LNCaP clone FGC (cell line): ENCODE measurements at regions not wholly inside any gene's neighbourhood (a gene's known extent, or its start where the extent isn't known, plus 50 kb on each side); places are given as distances from the start of the nearest gene placed in this dataset.

Source experiments
- DNase-seq: peaks from one replicate; pipeline ENCODE4 v3.0.0-alpha.2; 2011; ENCODE audit warnings: low read depth
- H3K4me3 ChIP-seq: 2 replicates; pipeline ENCODE4 v1.5.1; 2011; ENCODE audit warnings: mild to moderate bottlenecking, low read depth, low read length, control low read depth
- CTCF ChIP-seq: IDR thresholded peaks from 2 replicates; pipeline ENCODE4 v1.5.1; 2012; ENCODE audit warnings: mild to moderate bottlenecking; ENCODE audit not compliant: control insufficient read depth, insufficient read depth; ENCODE audit errors: extremely low read depth

DNA sequence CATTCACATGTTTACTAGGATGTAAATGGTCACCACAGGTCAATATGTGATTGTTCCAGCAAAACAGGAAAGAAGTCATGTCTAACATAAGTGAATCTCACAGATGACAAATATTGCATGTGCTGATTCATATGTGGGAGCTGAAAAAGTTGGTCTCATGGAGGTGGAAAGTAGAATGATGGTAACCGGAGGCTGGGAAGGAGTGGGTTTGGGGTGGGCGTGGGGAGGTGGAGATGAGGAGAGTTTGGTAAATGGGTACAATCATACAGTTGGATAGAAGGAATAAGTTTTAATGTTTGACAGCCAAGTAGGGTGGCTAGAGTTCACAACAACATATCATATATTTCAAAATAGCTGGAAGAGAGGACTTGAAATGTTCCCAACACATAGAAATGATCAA, 83.8 kb upstream of the RANBP3L start:
- no peak overlapping the region for H3K4me3 ChIP-seq
- no peak for TF ChIP-seq CTCF
- DNase-seq: no peak

DNA sequence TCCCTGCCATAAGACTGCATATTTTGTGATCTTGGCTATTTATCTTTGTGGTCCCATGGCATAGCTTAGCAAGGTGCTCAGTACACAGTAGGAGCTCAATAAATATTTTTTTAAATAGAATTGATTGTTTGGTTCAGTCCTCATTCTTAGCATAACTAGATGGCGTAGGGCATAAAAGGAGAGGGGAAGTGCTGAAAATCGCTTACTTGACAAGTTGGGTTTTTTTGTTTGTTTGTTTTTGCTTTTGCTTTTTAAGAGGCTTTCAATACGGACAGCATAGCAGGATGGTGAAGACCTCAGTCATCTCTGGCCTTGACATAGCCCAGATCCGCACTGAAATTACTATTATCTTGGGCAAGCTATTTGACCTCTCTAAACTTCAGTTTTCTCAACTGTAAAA, 86.6 kb upstream of the RANBP3L start:
- TF ChIP-seq CTCF: no peak
- H3K4me3 ChIP-seq: no peak overlapping the region
- no peak for DNase-seq

GRCh38 chr5:36389245-36389644, 87.5 kb upstream of the RANBP3L start:
- TF ChIP-seq CTCF: peak; percentile 21; the same call in 1 of the 2 replicates
- DNase-seq: no peak
- H3K4me3 ChIP-seq: no peak overlapping the region

GRCh38 chr5:36390640-36391039, 88.9 kb upstream of the RANBP3L start:
- no peak overlapping the region for H3K4me3 ChIP-seq
- no peak for DNase-seq
- TF ChIP-seq CTCF: no peak

DNA sequence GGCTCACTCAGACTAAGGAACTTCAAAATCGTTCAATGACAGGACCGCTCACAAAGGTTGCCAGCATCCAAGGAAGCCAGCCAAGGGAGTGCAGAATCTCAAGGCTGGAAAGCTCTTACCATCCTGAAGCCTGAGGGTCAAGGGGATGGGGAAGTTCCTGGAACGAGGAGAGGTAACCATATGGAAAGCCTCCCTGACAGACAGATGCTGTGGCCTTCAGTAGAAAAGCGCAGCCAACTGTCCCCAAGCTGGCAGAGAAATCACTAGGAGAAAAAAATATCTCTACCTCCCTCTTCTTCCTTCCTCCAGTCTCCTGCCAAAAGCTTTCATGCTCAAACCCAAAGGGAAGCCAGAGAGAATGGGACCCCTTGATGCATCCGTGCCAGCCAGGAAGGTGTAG, 90.5 kb upstream of the RANBP3L start:
- H3K4me3 ChIP-seq: no peak overlapping the region
- no peak for TF ChIP-seq CTCF

DNA sequence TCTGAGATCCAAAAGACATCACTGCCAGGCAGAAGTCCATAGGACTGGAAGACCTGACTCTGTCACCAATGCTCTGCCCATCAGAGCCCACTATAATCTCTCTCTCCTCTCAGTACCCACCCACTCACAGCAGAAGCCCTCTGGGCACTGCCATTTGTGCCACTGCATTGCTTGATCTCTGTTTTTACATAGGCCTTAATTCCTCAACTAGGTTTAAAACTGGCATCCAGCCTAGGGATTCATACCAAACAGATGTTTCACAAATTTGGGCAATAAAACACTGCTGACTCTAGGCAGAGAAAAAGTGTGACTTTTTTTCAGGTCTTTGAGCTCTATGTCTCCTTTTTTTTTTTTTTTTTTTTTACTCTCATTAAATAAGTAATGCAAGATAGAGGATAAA, 91.1 kb upstream of the RANBP3L start:
- no peak overlapping the region for H3K4me3 ChIP-seq
- no peak for TF ChIP-seq CTCF
- no peak for DNase-seq

More for the DNA sequence above, 90.5 kb upstream of the RANBP3L start:
- DNase-seq: no peak

DNA sequence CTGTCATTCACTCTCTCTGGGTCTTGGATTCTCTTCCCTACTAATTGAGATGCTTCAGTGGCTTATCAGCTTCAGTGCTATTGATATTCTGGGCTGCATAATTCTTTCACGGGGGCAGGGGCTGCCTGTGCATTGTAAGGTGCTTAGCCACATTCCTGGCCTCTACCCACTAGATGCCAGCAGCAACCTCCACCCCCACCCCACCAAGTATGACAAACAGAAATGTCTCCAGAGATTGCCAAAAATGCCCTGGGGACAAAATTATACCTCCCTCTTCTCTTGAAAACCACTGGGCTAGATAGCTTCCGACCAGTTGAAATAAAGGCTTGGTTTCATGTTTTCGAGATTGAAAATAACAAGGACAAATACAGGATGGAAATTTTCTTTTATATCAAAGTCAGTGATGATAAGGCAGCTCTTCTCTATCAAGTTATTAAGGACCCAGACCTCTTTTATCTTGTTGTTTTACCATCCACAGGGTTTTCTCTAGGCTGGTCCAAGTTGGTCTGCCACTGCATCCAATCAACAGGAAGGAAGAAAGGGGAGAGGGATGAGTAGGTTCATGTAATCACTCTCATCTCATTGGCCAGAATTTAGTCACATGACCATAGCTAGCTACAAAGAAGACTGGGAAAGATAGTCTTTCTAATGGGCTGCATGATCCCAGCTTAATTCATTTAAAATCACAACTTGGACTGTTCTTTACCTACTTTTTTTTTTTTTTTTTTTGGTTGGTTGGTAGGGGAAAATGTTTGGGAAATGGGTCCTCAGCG, 92.1 kb upstream of the RANBP3L start:
- TF ChIP-seq CTCF: no peak
- H3K4me3 ChIP-seq: no peak overlapping the region
- DNase-seq: no peak
